22Rv1 (cell line): ENCODE measurements at regions not wholly inside any gene's neighbourhood (a gene's known extent, or its start where the extent isn't known, plus 50 kb on each side); places are given as distances from the start of the nearest gene placed in this dataset.

Experiments
- H3K27ac ChIP-seq: fragments of 450-650 bp; 2 replicates; pipeline ENCODE4 v1.5.1; 2017
- ZFX ChIP-seq: fragments of 450-650 bp; IDR thresholded peaks from 2 replicates; pipeline ENCODE4 v1.6.1; 2017; ENCODE audit warnings: antibody characterized with exemption, borderline replicate concordance
- TF ChIP-seq, protein P1 (sequence below): fragments of 450-650 bp; IDR thresholded peaks from 2 replicates; pipeline ENCODE4 v1.5.1; 2017; ENCODE audit warnings: mild to moderate bottlenecking

- H3K27ac ChIP-seq, result no peak overlapping the region
- TF ChIP-seq, protein P1, sequence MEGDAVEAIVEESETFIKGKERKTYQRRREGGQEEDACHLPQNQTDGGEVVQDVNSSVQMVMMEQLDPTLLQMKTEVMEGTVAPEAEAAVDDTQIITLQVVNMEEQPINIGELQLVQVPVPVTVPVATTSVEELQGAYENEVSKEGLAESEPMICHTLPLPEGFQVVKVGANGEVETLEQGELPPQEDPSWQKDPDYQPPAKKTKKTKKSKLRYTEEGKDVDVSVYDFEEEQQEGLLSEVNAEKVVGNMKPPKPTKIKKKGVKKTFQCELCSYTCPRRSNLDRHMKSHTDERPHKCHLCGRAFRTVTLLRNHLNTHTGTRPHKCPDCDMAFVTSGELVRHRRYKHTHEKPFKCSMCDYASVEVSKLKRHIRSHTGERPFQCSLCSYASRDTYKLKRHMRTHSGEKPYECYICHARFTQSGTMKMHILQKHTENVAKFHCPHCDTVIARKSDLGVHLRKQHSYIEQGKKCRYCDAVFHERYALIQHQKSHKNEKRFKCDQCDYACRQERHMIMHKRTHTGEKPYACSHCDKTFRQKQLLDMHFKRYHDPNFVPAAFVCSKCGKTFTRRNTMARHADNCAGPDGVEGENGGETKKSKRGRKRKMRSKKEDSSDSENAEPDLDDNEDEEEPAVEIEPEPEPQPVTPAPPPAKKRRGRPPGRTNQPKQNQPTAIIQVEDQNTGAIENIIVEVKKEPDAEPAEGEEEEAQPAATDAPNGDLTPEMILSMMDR, result no peak
- TF ChIP-seq ZFX, result no peak
These were observed 472.1 kb downstream of the FOXO1 start for GRCh38 chr13:40194224-40194806.

DNA sequence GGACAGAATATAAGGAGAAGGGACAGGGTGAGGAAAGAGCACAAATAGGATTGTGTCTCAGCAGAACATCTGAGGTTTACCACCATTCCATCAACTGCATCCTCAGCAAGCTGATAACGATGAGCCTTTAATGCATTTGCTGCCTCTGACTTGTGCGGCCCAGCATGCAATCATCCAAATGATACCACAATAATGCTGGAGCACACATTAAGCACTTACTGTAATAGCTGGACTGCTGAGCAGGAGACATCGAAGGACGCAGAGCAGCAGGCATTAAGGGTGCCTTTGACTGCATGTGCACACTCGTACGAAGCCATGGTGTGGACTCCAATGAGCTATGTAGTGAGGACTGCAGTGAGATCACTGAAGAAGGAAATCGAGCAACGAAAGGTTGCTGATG lies 469.4 kb downstream of the FOXO1 start:
- no peak overlapping the region for H3K27ac ChIP-seq
- TF ChIP-seq, protein P1, result no peak
- no peak for TF ChIP-seq ZFX

GRCh38 chr13:40197936-40198595 lies 468.4 kb downstream of the FOXO1 start:
- no peak overlapping the region for H3K27ac ChIP-seq
- TF ChIP-seq, protein P1, result no peak
- no peak for TF ChIP-seq ZFX

DNA sequence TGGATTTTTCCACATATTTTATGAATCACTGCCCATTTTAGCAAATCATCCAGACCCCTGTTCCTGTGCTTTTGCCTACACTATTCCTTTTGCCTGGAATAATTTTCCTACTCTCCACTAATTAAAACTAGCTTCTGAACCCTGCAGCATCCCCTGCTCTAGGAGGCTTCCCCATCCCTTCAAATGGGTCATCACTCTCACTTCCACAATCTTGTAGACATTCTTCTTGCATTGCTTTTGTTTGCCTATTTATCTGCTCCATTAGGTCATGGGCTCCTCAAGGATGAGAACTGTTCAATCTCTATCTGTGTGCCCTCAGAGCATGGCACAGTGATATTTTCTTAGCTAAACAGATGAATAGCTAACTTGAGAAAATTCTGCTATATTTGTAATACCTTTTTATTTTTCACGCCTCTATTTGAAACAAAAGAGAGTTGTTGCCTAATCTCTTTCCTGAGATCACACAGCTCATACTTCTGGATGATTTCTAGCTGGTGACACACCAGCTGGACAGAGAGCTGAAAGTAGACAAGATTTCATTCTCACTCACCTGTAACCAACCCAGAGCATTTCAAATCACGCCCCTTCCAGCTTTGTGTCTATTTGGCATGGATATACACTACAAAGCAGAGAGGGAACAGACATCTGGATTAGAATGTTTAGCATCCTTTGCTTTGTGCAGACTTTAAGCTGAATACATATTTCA lies 466.0 kb downstream of the FOXO1 start:
- TF ChIP-seq, protein P1, result no peak
- TF ChIP-seq ZFX, result no peak
- H3K27ac ChIP-seq, result no peak overlapping the region

DNA sequence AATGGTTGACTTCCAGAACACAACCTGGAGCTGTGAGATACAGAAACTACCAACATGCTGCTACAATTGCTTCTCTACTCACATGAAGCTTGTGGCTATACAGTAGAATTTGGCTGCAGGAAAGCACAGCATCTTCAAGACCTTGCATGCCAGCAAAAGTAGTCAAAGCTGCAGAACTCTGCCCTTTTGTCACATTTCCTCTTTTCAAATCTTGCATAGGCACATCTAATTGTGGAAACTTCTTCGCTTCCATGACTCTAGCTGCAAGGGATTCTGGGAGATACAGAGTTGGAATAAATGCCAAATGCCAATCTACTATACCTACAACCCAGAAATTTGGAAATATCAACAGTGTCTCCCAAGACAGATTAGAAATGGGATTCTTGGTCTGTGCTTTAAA lies 462.2 kb downstream of the FOXO1 start:
- no peak overlapping the region for H3K27ac ChIP-seq
- TF ChIP-seq ZFX, result no peak
- TF ChIP-seq, protein P1, result no peak

DNA sequence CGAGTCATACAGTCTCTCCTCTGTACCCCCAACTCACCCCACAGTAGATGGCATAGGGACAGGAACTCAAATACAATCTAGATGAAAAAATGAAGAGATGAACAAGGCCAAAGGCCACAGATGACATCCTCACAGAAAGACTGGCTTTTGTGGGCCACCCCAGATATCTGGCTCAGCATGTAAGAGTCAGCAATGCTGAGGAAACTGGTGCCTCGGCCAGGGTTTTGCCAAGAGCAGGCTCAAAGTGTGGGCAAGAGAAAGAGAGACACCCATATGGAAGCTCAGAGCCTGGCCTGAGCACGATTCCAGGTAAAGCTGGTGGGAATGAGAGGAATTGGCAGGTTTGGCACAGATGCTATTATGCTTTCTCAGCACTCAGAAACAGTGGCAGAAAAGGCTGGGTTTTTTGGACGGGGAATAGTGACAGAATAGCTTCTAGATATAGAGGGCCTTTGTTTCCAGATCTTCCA lies 460.6 kb downstream of the FOXO1 start:
- TF ChIP-seq ZFX, result no peak
- TF ChIP-seq, protein P1, result no peak
- H3K27ac ChIP-seq, result no peak overlapping the region
